ENCODE measurements at regions not wholly inside any gene's neighbourhood (a gene's known extent, or its start where the extent isn't known, plus 50 kb on each side); places are given as distances from the start of the nearest gene placed in this dataset.

DNA sequence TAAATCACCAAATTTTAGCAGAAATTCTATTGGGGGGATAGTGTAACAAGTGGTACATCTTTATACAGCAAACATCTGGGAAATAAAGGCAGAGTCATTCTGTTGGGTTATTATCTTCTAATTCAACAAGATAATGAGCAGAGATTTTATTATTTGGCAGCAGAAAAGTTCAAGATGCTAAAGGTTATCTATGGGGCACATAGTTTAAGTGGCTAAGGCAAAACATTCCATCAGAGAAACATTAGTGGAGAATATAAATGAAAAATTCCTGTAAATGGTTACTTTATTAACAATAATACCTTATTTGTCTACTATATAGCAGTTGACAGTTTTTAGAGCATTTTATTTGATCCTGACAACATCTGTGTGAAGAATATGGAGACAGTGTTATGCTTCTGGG is 815.7 kb downstream of the NCAM2 start:
- H3K27ac ChIP-seq, result no peak overlapping the region

DNA sequence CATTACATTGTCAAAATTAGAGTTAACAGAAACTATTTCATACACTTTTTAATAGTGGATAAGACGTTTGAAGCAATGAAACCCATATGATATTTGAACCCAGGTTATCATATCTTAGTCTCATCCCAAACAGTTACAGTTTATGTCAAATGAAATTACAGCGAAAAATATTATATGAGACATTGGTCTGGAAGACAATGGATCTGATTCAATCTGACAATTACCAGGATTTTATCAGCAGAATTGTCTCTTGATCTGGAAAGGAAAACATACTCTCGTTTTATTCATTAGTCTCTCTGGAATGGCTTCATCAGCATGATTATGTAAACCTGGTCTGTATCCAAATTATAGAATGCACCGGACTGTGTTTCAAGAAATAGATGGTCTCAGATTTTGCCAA is 818.6 kb downstream of the NCAM2 start:
- TF ChIP-seq, protein P1, sequence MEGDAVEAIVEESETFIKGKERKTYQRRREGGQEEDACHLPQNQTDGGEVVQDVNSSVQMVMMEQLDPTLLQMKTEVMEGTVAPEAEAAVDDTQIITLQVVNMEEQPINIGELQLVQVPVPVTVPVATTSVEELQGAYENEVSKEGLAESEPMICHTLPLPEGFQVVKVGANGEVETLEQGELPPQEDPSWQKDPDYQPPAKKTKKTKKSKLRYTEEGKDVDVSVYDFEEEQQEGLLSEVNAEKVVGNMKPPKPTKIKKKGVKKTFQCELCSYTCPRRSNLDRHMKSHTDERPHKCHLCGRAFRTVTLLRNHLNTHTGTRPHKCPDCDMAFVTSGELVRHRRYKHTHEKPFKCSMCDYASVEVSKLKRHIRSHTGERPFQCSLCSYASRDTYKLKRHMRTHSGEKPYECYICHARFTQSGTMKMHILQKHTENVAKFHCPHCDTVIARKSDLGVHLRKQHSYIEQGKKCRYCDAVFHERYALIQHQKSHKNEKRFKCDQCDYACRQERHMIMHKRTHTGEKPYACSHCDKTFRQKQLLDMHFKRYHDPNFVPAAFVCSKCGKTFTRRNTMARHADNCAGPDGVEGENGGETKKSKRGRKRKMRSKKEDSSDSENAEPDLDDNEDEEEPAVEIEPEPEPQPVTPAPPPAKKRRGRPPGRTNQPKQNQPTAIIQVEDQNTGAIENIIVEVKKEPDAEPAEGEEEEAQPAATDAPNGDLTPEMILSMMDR (IDR thresholded peaks at IDR 0.05), result no peak
- no peak for DNase-seq
- Histone ChIP-seq H3K27ac (no peak overlapping the region), H3K4me1 (no peaks in the 10 kb centered on the region), H3K27me3 (no peaks in the 10 kb centered on the region), H3K4me3 (no peak overlapping the region), H3K9me3 (no peaks in the 10 kb centered on the region), H3K36me3 (no peaks in the 10 kb centered on the region)
- intact Hi-C loops (cut with DNase I; ENCODE audit: low total_unique reads), result no loop called here

More for the DNA sequence above, 815.7 kb downstream of the NCAM2 start:
- no peak overlapping the region for H3K4me3 ChIP-seq
- no peaks in the 10 kb centered on the region for H3K36me3 ChIP-seq
- intact Hi-C loops (cut with DNase I; ENCODE audit: low total_unique reads), result no loop called here
- no peaks in the 10 kb centered on the region for H3K9me3 ChIP-seq
- DNase-seq, result no peak
- no peaks in the 10 kb centered on the region for H3K27me3 ChIP-seq
- TF ChIP-seq, protein P1 (IDR thresholded peaks at IDR 0.05), result no peak
- H3K4me1 ChIP-seq, result no peaks in the 10 kb centered on the region

DNA sequence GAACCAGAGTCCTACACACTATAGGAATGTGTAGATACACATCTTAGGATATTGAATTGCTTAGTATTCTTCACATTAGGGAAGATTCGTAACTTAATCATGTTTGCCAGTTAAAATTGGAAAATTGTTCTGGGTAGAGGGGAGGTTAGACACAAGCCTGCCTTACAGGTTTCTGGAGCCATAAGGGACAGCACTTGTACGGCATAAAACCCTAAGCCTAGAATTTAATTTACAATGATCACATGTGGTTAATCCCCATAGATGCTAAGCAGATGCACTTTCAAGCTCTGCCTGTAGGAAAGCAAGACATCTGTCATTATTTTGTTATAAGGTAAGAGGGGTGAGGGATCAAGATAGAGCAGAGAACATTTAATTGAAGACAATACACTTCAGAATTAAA is 820.7 kb downstream of the NCAM2 start:
- H3K27ac ChIP-seq, result no peak overlapping the region
- H3K9me3 ChIP-seq, result no peaks in the 10 kb centered on the region
- intact Hi-C loops (cut with DNase I; ENCODE audit: low total_unique reads), result no loop called here
- no peaks in the 10 kb centered on the region for H3K4me1 ChIP-seq
- TF ChIP-seq, protein P1 (IDR thresholded peaks at IDR 0.05), result no peak
- DNase-seq, result no peak
- H3K27me3 ChIP-seq, result no peaks in the 10 kb centered on the region
- no peaks in the 10 kb centered on the region for H3K36me3 ChIP-seq
- H3K4me3 ChIP-seq, result no peak overlapping the region

DNA sequence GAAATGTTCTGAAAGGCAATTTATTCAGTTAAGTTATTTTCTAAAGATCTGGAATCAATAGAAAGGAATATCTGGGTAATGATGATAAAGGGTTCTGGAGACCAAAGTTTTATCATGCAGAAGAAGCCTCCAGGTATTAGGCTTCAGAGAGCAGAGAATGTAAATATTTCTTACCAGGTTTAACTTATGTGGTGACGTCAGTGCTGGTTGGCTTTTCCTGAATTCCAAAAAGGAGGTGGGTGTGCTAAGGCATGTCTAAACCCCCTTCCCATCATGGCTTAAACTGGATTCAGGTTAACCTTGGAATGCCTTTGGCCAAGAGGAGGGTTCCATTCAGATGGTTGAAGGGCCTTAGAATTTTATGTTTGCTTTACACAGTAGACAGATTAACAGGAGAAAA is 829.9 kb downstream of the NCAM2 start:
- no peaks in the 10 kb centered on the region for H3K27me3 ChIP-seq
- TF ChIP-seq, protein P1 (IDR thresholded peaks at IDR 0.05), result no peak
- H3K4me3 ChIP-seq, result no peak overlapping the region
- H3K27ac ChIP-seq, result no peak overlapping the region
- intact Hi-C loops (cut with DNase I; ENCODE audit: low total_unique reads), result no loop called here
- no peaks in the 10 kb centered on the region for H3K36me3 ChIP-seq
- no peak for DNase-seq
- no peaks in the 10 kb centered on the region for H3K9me3 ChIP-seq
- H3K4me1 ChIP-seq, result no peaks in the 10 kb centered on the region

DNA sequence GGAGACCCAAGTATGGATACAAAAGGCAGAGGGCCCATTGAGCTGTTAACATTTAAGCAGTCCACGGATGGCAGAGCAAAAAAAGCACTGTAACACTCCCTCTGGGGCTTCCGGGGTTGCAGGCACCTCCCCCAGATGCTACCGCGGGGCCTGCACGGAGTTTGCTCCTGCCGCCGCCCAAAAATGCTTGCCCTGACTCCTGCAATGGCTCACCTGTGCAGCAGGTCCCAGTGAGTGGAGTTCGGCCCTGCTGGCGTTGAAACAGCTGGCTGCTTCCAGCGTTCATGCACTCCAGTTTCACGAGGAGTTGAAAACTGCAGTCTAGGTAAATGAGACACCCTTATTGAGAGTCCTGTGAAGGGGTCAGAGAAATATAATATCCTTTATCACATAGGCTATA is 832.8 kb downstream of the NCAM2 start:
- TF ChIP-seq, protein P1 (IDR thresholded peaks at IDR 0.05), result no peak
- intact Hi-C loops (cut with DNase I; ENCODE audit: low total_unique reads), result no loop called here
- no peak for DNase-seq
- H3K4me1 ChIP-seq, result no peaks in the 10 kb centered on the region
- H3K36me3 ChIP-seq, result no peaks in the 10 kb centered on the region
- H3K27ac ChIP-seq, result no peak overlapping the region
- H3K4me3 ChIP-seq, result no peak overlapping the region
- H3K27me3 ChIP-seq, result no peaks in the 10 kb centered on the region
- no peaks in the 10 kb centered on the region for H3K9me3 ChIP-seq

DNA sequence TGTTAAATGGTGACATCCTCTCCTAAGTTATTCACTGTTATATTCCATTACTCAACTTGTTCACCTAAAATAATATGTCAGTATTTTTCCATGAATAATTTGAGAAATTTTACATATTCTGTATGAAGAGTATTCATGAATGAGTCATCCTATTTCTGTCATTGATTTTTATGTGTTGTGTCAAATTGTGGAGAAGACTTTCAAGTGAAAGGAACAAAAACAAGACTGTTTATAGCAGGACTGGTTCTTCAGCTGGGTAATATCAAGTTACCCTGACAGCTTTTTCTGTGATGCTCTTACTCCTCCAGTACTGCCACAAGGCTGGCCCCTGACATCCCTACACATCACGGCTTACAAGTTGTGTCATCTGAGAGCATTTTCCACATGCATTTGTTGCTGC is 847.7 kb downstream of the NCAM2 start:
- TF ChIP-seq, protein P1 (IDR thresholded peaks at IDR 0.05), result no peak

More for the DNA sequence above, 847.7 kb downstream of the NCAM2 start:
- Histone ChIP-seq H3K36me3 (no peaks in the 10 kb centered on the region), H3K27me3 (no peaks in the 10 kb centered on the region), H3K4me3 (no peak overlapping the region), H3K4me1 (no peaks in the 10 kb centered on the region), H3K27ac (no peak overlapping the region), H3K9me3 (no peaks in the 10 kb centered on the region)
- no peak for DNase-seq
- intact Hi-C loops (cut with DNase I; ENCODE audit: low total_unique reads), result no loop called here

Measured in tibial artery (tissue), 4 donors.